Upper lobe of left lung (tissue), 6 donors: ENCODE measurements at regions not wholly inside any gene's neighbourhood (a gene's known extent, or its start where the extent isn't known, plus 50 kb on each side); places are given as distances from the start of the nearest gene placed in this dataset.

ENCODE experiments used
- ATAC-seq, 2 donors: fragments of 200-7000 bp; cut with Tn5 transposase; one replicate each; pipeline ENCODE4 v1.9.1; 2022; ENCODE audit warnings: mild to moderate bottlenecking in 2 of 2, moderate library complexity in 2 of 2; ENCODE audit not compliant: low FRiP score in 2 of 2
- DNase-seq, 2 donors: peaks; one replicate each; pipeline ENCODE4 v3.0.0-alpha.2; 2019 to 2020
- H3K27ac ChIP-seq, 4 donors: fragments of 200-600 bp; sonication (generic); one replicate each; pipeline ENCODE4 v1.5.1; 2016 to 2019
- H3K27me3 ChIP-seq, 4 donors: fragments of 200-600 bp; sonication (generic); one replicate each; pipeline ENCODE4 v1.5.1; 2017 to 2019
- H3K36me3 ChIP-seq, 4 donors: fragments of 200-600 bp; sonication (generic); one replicate each; pipeline ENCODE4 v1.5.1; 2016 to 2019
- H3K4me1 ChIP-seq, 4 donors: fragments of 200-600 bp; sonication (generic); one replicate each; pipeline ENCODE4 v1.5.1; 2018 to 2019
- H3K4me3 ChIP-seq, 4 donors: fragments of 200-600 bp; sonication (generic); one replicate each; pipeline ENCODE4 v1.5.1; 2017 to 2019; ENCODE audit warnings: mild to moderate bottlenecking in 2 of 4, moderate library complexity in 1 of 4
- H3K9me3 ChIP-seq, 4 donors: fragments of 200-600 bp; sonication (generic); one replicate each; pipeline ENCODE4 v1.5.1; 2018 to 2019
- CTCF ChIP-seq, 6 experiments: fragments of 450-650 bp in 4 of 6; fragments of 200-600 bp in 2 of 6; sonication (generic) in 2 of 6; IDR thresholded peaks; one replicate each; pipeline ENCODE4 v1.5.1; 2016 to 2019; ENCODE audit warnings: antibody characterized with exemption in 6 of 6
- EP300 ChIP-seq, 4 donors: sonication (generic); formaldehyde crosslinking; IDR thresholded peaks; one replicate each; pipeline ENCODE4 v1.5.1; 2017; ENCODE audit warnings: antibody characterized with exemption in 4 of 4, control low read depth in 2 of 4
- POLR2A ChIP-seq, 4 donors: fragments of 450-650 bp; IDR thresholded peaks; one replicate each; pipeline ENCODE4 v1.5.1; 2016 to 2017; ENCODE audit warnings: antibody characterized with exemption in 4 of 4, mild to moderate bottlenecking in 2 of 4
- POLR2AphosphoS5 ChIP-seq, 2 donors: sonication (generic); formaldehyde crosslinking; IDR thresholded peaks; one replicate each; pipeline ENCODE4 v1.5.1; 2017; ENCODE audit warnings: antibody characterized with exemption in 2 of 2
- WGBS, 2 donors: methylation state at CpG; one replicate each; pipeline ENCODE4 v1.1.5; 2017 to 2018; 5-methylcytosine and 5-hydroxymethylcytosine counted together
- donor health status: DM: no; HTN: no; CAD: no; lungs with moderate emphysema.
- donor health status: DM: no; HTN: yes; CAD: no; lungs with severe emphysema.

- Histone ChIP-seq H3K9me3 (peaks cover 0 to 8% (median 0%) of the 10 kb centered on the region in 4 donors), H3K4me3 (no peak overlapping the region)
These were observed 84.5 kb upstream of the EYA4 start for GRCh38 chr6:133156689-133157088.

GRCh38 chr6:133157995-133158394 lies 83.2 kb upstream of the EYA4 start:
- no peak for TF ChIP-seq EP300 (IDR thresholded peaks at IDR 0.05)
- Histone ChIP-seq H3K36me3 (no peaks in the 10 kb centered on the region), H3K27me3 (no peaks in the 10 kb centered on the region), H3K9me3 (peaks cover 0 to 8% (median 0%) of the 10 kb centered on the region in 4 donors), H3K4me1 (no peaks in the 10 kb centered on the region), H3K27ac (no peak overlapping the region), H3K4me3 (no peak overlapping the region)
- ATAC-seq (no peak), DNase-seq (no peak)
- WGBS, 2 donors, result 83 to 86% methylated on average over 2 of the region's 2 CpGs

More at GRCh38 chr6:133156689-133157088, 84.5 kb upstream of the EYA4 start:
- no peaks in the 10 kb centered on the region for H3K36me3 ChIP-seq
- ATAC-seq, result no peak
- no peak for TF ChIP-seq CTCF (IDR thresholded peaks at IDR 0.05)
- no peak for TF ChIP-seq POLR2A (IDR thresholded peaks at IDR 0.05)
- no peak for TF ChIP-seq EP300 (IDR thresholded peaks at IDR 0.05)
- TF ChIP-seq POLR2AphosphoS5 (IDR thresholded peaks at IDR 0.05), result no peak
- H3K27ac ChIP-seq, result no peak overlapping the region
- no peak for DNase-seq
- H3K4me1 ChIP-seq, result no peaks in the 10 kb centered on the region
- no peaks in the 10 kb centered on the region for H3K27me3 ChIP-seq
- WGBS, 2 donors, result 79 to 81% methylated on average over 1 of the region's 1 CpG

GRCh38 chr6:133159255-133159795 lies 81.8 kb upstream of the EYA4 start:
- Histone ChIP-seq H3K4me3 (no peak overlapping the region), H3K36me3 (no peaks in the 10 kb centered on the region), H3K27me3 (no peaks in the 10 kb centered on the region), H3K9me3 (peaks cover 0 to 5% (median 0%) of the 10 kb centered on the region in 4 donors), H3K27ac (no peak overlapping the region), H3K4me1 (no peaks in the 10 kb centered on the region)
- WGBS, 2 donors, result 47 to 63% methylated on average over 2 of the region's 2 CpGs
- ATAC-seq, result no peak
- no peak for DNase-seq
- TF ChIP-seq POLR2A (IDR thresholded peaks at IDR 0.05) (no peak), POLR2AphosphoS5 (IDR thresholded peaks at IDR 0.05) (no peak), EP300 (IDR thresholded peaks at IDR 0.05) (no peak), CTCF (IDR thresholded peaks at IDR 0.05) (no peak)

GRCh38 chr6:133160536-133160935 lies 80.6 kb upstream of the EYA4 start:
- WGBS, 2 donors, result 88 to 94% methylated on average over 2 of the region's 2 CpGs
- Histone ChIP-seq H3K27me3 (no peaks in the 10 kb centered on the region), H3K27ac (no peak overlapping the region), H3K36me3 (no peaks in the 10 kb centered on the region), H3K9me3 (no peaks in the 10 kb centered on the region), H3K4me1 (no peaks in the 10 kb centered on the region), H3K4me3 (no peak overlapping the region)
- ATAC-seq (no peak), DNase-seq (no peak)
- TF ChIP-seq POLR2A (IDR thresholded peaks at IDR 0.05), result no peak
- TF ChIP-seq CTCF (IDR thresholded peaks at IDR 0.05), result no peak
- TF ChIP-seq EP300 (IDR thresholded peaks at IDR 0.05), result no peak
- TF ChIP-seq POLR2AphosphoS5 (IDR thresholded peaks at IDR 0.05), result no peak

GRCh38 chr6:133165235-133165634 lies 75.9 kb upstream of the EYA4 start:
- no peaks in the 10 kb centered on the region for H3K4me1 ChIP-seq
- H3K4me3 ChIP-seq, result no peak overlapping the region
- H3K27me3 ChIP-seq, result no peaks in the 10 kb centered on the region
- no peak overlapping the region for H3K27ac ChIP-seq
- H3K36me3 ChIP-seq, result no peaks in the 10 kb centered on the region
- TF ChIP-seq POLR2A (IDR thresholded peaks at IDR 0.05), result no peak
- no peak for TF ChIP-seq POLR2AphosphoS5 (IDR thresholded peaks at IDR 0.05)
- no peak for TF ChIP-seq CTCF (IDR thresholded peaks at IDR 0.05)
- no peak for TF ChIP-seq EP300 (IDR thresholded peaks at IDR 0.05)
- H3K9me3 ChIP-seq, result no peaks in the 10 kb centered on the region
- no peak for DNase-seq
- ATAC-seq, result no peak
